ENCODE measurements at regions not wholly inside any gene's neighbourhood (a gene's known extent, or its start where the extent isn't known, plus 50 kb on each side); places are given as distances from the start of the nearest gene placed in this dataset.

- no peak for DNase-seq
These were observed 237.3 kb upstream of the CIBAR2 start for GRCh38 chr16:85349365-85350145.

GRCh38 chr16:85350146-85350728 lies 238.0 kb upstream of the CIBAR2 start:
- no peak for DNase-seq

DNA sequence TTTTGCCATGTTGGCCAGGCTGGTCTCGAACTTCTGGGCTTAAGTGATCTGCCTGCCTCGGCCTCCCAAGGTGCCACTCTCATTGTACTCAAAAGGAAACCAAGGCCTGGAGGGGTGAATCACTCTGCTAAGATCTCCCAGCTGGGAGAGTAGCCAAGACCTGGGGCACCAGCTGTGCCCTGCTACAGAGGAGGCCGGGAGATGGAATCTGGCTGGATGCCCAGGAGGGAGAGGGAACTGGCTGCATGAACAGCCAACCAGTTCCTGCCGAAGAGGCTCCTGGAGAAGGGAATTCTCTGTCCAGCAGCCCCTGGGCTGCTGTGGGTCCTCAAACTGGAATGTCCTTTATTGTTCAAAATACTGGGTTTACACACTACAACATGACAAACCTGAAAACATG lies 238.7 kb upstream of the CIBAR2 start:
- peak; percentile 83 for DNase-seq

DNA sequence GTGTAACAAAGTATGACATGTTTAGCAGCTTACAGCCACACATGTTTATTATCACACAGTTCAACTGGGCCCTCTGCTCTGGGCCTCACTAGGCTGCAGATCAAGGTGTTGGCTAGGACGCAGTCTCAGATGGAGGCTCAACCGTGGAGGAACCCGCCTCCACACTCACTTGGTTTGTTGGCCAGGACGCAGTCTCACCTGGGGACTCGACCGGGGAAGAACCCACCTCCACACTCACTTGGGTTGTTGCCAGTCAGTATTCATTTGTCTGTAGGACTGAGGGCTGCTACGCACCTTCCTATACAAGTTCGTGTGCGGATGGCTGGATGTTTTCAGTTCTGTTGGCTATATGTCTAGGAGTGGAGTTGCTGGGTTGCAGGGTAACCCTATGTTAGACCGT lies 240.7 kb upstream of the CIBAR2 start:
- DNase-seq, result no peak

DNA sequence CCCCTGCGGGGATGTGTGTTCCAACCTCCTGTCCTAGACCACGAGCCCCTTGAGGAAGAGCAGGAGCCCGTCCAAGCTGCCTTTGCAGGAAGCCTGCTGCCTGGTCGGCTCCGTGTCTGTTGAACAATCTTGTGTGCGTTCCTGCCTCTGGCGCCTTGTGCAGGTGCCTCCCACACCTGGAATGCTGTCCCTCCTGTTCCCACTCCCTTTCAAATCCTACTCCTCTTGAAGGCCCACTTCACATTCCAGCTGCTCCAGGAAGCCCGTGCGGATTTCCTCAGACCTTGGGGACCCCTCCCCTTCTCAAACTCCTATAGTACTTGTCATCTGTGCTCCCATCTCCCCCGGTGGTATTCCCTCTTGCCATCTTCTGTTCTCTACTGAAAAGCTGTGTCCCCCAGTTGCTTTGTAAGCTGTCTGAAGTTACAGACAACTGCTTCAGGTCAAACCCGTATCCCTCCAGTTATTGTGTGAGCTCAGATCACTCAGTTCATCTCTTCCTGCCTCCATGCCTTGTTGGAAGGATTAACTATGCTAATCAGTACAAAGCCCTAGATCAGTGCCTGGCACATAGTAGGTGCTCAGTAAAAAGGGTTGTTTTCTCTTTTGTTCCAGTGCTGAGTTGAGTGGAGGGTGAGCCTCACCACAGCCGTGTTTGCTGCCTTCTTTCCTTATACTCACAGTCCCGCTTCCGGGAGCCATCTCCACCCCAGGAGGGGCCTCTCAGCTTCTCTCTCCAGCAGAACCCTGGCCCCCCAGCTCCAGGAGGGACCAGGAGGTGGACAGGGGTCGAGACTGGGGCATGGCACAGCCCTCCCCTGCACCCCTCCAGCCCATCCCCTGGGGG lies 241.8 kb upstream of the CIBAR2 start:
- peak; percentile 6 for DNase-seq

DNA sequence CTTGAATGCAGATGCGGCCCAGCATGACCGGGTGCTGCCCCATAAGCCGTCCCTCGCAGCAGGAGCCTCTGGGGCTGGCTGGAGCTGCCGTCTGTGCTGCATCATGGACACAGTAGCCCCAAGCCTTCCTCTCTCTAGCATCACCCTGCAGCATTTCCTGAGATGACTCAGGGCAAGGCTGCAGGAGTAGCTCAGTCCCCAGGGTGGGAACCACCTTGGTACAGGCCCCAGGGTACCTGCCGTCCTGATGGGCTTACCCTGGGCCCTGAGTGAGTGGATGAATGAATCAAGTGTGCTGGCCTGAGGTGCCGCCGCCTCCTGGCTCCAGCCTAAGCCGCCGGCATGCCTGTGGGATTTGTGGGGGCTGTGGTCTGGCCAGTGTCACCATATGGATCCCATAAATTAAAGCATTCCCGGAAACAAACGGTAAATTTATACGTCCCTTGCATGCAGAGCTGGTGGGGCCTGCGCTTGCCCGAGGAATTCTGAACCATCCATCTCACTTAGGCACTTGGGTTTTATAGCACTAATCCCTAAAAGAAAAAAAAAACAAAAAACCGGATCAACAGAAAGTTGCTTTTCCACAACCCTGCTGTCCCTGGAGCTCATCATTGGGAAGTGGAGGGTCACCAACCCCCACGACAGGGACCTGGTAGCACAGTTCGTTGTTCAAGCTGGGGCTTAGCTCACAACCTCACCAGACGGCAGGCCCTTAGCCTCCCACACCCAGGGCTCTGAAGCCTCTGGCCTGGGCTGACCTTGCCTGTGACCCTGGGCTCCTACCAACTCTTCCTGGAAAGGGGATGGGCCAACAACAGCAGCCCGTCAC lies 242.6 kb upstream of the CIBAR2 start:
- no peak for DNase-seq

- no peak for DNase-seq
These were observed 243.2 kb upstream of the CIBAR2 start for GRCh38 chr16:85355515-85355837.

DNA sequence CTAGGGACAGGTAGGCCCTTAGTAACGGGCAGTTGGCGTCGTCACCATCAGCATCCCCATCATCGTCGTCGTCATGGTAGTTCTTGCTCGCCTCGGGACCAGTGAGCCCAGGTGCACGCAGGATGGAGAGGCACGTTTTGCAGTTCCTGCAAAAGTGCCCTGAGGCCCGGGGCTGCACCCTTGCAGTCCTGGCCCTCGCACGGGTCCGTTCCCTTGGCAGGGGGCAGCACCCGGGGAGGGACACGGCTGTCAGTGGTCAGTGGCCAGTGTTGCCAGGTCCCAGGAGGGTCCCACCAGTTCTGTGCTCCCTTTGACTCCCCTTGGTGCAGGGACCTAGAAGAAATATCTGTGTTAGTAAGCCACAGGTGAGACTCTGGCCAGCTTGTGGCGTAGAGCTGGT lies 243.9 kb upstream of the CIBAR2 start:
- DNase-seq, result no peak

GRCh38 chr16:85357323-85357722 lies 245.1 kb upstream of the CIBAR2 start:
- DNase-seq, result no peak

DNA sequence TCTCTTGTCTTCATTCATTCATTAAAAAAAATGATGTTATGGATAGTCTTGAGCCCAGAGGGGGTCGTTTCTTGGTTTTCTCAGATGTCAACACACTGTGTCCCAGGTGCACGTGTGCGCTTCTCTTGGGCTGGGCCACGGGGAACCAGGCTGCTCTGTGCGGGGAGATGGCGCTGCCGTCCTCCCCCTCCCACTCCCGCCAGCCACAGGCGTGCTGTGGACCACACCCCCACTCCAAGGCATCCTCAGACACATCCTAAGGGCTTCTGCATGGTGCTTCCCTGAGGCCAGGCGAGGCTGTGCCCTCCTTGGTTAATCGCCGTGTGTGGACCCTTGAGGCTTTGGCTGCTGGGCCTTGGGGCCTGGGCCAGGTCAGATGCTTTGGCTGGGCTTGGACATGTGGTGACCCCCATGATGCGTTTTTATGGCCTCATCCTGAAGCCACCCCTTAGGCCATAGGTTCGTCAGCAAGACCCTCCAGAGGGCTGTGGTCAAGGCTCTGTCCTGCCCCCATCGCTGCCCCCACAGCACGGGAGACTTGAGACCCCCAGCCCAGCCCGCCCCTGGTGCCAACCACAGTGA lies 245.7 kb upstream of the CIBAR2 start:
- DNase-seq, result no peak

- no peak for DNase-seq
These were observed 246.5 kb upstream of the CIBAR2 start for GRCh38 chr16:85358704-85359146.

GRCh38 chr16:85359147-85359822 lies 247.0 kb upstream of the CIBAR2 start:
- no peak for DNase-seq

DNA sequence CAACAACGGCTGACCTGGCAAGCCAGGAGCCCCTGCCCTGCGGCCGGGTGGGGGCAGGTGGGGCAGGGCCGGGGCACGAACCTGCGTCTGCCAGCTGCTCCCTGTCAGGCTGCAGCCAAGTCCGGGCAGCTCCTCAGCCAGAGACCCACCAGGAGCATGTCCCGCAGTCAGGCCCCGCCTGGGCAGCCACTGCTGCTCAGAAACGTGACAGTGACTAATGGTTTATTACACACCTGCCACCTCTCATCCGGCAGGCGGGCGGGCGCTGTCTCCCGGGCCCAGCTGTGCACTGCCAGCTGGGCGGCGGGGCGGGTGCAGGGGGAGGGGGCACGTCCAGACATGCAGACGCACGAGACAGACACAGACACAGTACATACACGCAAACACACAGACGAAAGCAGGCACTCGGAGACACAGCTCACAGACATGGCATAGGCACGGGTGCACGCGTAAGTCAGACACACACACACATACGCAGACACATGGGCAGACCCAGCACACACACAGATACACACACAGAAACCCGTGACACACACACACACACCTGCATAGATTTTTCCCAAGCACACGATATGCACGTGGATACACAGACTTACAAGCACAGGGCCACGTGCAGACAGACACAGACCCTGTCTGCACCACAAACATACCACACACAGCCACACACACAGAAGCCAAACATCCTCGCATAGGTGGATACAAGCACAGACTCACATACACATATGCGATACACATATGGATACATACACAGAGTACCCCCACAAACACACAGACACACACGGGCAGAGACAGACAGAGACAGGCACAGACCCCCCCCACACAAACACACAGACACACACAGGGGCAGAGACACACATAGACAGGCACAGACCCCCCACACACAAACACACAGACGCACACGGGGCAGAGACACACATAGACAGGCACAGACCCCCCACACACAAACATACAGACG lies 248.3 kb upstream of the CIBAR2 start:
- DNase-seq, result peak; percentile 74

DNA sequence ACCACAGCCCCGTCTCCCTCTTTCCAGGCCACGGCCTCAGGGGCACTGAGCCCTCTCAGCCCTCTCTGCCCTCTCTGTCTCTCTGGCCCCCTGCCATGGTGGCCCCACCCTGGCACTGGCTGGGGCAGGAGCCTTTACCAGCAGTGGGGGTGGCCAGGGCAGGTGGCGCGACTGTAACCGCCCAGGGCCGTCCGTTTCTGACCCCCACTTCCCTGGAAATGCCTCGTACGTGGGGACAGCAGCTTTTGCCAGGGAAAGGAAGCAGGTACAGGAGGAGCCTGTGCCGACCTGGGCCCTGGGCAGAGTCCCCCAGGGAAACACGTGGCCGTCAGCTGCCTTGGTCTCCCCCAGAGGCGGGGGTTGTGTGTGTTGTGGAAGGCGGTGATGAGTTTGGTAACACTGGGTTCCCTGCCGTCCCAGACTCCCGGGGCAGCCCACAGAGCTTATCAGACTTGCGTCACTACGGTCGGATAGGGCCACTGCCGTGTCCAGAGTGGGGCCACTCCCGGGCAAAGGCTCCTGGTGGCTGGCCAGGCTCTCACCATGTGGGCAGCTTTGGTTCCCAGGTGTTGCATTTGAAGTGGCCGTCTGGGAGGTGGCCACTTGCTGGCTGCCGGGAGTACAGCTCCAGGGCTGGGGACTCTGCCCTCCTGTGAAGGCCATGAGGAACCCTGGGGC lies 249.3 kb upstream of the CIBAR2 start:
- no peak for DNase-seq

DNA sequence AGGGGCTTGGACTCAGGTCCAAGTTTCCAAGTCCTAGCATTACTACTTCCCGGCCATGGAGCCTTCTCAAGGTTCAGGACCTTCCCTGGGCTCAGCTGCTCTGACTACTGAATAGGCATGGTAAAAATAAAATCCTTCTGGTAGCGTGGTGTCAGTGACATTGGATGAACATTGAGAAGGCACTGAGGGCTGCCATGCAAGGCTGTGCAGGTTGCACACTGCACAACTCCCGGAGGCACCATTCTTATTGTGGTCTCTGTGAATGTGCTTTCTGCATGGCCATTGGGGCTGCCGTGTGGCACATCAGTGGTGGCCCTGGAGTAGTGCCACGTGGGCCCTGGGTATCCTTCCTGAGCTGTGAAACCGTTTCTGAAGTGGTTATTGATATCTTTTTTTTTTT lies 250.2 kb upstream of the CIBAR2 start:
- no peak for DNase-seq

DNA sequence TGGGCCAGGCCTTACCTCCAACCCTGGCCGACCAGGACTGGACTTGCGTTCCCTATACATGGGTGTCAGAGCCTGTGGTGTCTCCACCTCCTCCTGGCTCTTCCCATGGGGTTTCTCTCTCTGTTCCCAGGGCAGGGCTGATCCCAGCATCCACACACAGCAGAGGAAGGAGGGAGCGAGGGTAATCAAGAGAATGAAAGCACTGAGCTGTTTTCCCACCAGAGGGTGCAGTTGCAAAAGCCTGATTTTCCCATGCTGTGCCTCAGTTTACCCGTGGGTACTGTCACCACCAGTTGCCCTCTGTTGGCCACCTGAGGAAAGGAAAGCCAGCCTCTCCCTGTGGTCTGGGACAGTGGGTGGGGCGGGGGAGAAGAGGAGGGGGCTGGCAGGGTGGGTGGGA lies 249.7 kb upstream of the GSE1 start:
- DNase-seq, result no peak

- DNase-seq, result no peak
These were observed 249.2 kb upstream of the GSE1 start for GRCh38 chr16:85363881-85364280.

- DNase-seq, result no peak
These were observed 248.6 kb upstream of the GSE1 start for GRCh38 chr16:85364323-85365040.

DNA sequence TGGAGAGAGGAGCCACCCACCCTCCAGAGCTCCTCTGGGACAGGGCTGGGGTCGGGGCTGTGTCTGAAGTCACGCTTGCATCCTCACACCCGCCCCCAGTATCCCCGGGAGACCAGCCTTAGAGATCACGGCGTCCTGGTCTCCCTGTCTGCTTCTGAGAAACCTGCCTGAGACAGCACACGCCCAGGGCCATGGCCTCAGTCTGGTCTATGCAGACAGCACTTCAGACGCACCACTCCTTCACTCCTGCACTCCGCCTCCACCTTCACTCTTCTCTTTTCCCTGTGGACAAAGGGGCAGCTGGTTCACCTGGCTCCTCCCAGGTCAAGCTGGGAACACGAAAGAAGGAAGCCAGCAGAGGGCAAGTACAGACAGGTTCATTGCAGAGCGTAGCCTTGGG lies 248.0 kb upstream of the GSE1 start:
- DNase-seq, result peak; percentile 75

Data from DMS79 (cell line).